NCI-H1048 (cell line): ENCODE measurements at regions not wholly inside any gene's neighbourhood (a gene's known extent, or its start where the extent isn't known, plus 50 kb on each side); places are given as distances from the start of the nearest gene placed in this dataset.

Experiments used
- DNase-seq: peaks from one replicate; lab custom pipeline; 2025; lab: John Stamatoyannopoulos, UW

GRCh38 chr9:36764364-36765076 is 191.8 kb downstream of the MELK start:
- DNase-seq, result no peak

DNA sequence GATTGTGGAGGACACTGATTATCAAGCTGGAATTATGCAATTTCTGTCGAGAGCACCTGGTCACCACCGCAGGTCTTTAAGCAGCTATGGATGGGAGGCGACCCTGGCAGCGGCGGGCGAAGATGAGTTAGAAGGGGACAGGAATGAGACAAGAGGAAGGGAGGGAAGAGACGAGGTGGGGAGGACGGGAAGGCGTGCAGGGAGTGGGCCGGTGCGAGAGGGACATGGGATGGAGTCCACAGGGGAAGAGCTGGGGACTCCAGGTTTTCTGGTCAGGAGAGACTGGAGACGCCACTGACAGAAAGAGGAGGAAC is 192.3 kb downstream of the MELK start:
- DNase-seq, result no peak

DNA sequence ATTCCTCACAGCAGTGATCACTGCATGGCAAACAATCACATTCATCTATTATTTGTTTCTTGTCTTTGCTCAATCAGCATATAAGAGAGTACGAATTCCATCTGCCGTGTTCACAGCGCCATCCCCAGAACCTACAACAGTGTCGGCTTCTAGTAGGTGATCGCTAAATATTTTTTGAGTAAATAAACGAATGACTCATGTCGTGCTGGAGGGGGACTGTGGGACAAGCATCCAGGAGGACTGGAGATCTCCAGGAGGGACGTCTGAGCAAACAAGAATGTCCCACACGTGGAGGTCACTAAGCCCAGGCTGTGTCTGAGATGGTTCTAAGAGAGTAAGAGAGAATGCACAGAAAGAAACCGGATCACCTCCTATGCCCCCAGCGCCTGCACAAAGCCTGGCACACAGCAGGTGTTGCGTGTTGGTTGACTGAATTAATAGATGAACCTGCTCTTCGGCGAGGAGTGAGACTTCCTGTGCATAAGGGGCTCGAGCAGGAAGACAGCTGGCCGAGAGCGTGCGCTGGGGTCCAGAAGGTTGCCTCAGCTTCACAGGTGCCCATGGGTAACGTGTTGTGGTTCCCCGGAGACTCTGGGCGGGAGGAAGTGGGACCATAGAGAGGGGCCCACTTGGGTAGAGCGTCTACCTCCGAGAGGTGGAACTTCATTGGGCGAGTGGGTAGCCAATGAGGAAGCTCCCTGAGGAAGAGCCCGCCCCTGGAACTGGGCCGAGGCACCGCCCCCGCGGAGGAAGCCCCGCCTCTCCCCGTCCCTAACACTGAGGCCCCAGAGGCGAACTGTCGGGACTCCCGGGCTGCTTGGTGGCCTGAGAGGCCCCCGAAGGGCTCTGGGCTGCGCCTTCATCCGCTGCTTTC is 193.0 kb downstream of the MELK start:
- DNase-seq, result peak; percentile 87

GRCh38 chr9:36768677-36769076 is 196.0 kb downstream of the MELK start:
- no peak for DNase-seq

- no peak for DNase-seq
Measured at GRCh38 chr9:36770025-36770424, 197.3 kb downstream of the MELK start.

- no peak for DNase-seq
Measured at GRCh38 chr9:36772449-36773403, 200.0 kb downstream of the MELK start.

DNA sequence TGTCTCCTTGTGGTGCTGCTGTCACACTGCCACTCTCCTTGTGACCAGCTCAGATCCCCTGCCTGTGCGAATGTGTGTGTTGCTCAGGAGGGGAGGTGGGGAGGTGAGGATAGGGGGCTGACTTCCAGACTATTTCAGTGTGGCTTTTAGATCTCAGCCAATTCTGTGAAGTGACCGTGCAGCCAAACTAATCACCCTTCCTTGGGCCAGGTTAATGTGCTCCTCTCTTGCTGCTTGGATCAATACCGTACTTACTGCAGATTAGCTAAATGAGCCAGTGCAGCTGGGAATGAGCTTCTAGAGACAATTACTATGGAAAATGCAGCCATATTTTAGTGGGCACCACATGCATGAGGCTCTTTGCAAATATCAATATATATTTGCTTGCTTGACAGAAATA is 206.0 kb downstream of the MELK start:
- no peak for DNase-seq

DNA sequence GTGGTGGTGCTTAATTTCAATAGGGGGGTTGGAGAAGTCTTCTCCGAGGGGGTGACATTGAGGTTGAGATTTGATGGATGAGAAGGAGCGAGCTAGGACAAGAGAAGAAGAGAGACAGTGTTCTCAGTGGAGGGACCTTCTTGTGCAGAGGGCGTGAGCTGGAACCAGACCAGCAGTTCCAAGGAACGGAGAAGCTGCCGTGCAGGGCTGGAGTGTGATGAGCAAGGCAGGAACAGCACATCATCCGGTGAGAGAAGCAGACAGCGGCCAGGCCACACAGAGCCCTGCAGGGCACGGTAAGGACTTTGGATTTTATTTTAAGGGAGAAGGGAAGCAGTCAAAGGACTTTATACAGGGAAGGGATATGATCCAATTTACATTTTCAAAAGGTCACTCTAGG is 206.9 kb downstream of the MELK start:
- no peak for DNase-seq

- no peak for DNase-seq
Measured at GRCh38 chr9:36780186-36780585, 207.5 kb downstream of the MELK start.

- DNase-seq, result no peak
Measured at GRCh38 chr9:36781533-36781932, 208.8 kb downstream of the MELK start.
